Panc1 (cell line): ENCODE measurements at regions not wholly inside any gene's neighbourhood (a gene's known extent, or its start where the extent isn't known, plus 50 kb on each side); places are given as distances from the start of the nearest gene placed in this dataset.

Experiments
- ATAC-seq: fragments of 200-7000 bp; cut with Tn5 transposase; 2 replicates; pipeline ENCODE4 v1.9.1; 2020; ENCODE audit warnings: mild to moderate bottlenecking, moderate library complexity
- BruUV-seq: library from RNA; stranded (reverse); fragments of 400-500 nt; replicated peaks from 2 replicates; lab custom pipeline; 2021; lab: Mats Ljungman, UMichigan
- CTCF ChIA-PET: fragments of 300-600 bp; sonication (Branson Sonifier 250); formaldehyde crosslinking; loops from one replicate; lab custom pipeline; 2022; ENCODE audit warnings: antibody characterized with exemption; lab: Charles Lee
- POLR2A ChIA-PET: fragments of 300-600 bp; sonication (Branson Sonifier 250); formaldehyde crosslinking; loops from one replicate; lab custom pipeline; 2022; ENCODE audit warnings: antibody characterized with exemption; lab: Charles Lee
- DNase-seq: peaks from one replicate; pipeline ENCODE4 v3.0.0-alpha.2; 2010; ENCODE audit warnings: low read depth, low spot score
- H3K27ac ChIP-seq: 2 replicates; pipeline ENCODE4 v1.5.1; 2011; ENCODE audit warnings: mild to moderate bottlenecking, low read length, inconsistent platforms
- H3K27me3 ChIP-seq: fragments of 200-500 bp; sonication (Bioruptor generic); 2 replicates; pipeline ENCODE4 v1.6.0; 2014; ENCODE audit warnings: low read length, inconsistent platforms; ENCODE audit not compliant: control insufficient read depth, insufficient read depth
- H3K36me3 ChIP-seq: fragments of 200-500 bp; sonication (Bioruptor generic); 2 replicates; pipeline ENCODE4 v1.5.1; 2014; ENCODE audit warnings: inconsistent platforms, mild to moderate bottlenecking, low read length, moderate library complexity; ENCODE audit not compliant: control insufficient read depth, insufficient read depth
- H3K4me1 ChIP-seq: 2 replicates; pipeline ENCODE4 v1.5.1; 2011; ENCODE audit warnings: inconsistent platforms, mild to moderate bottlenecking, low read length, moderate library complexity; ENCODE audit not compliant: control insufficient read depth, insufficient read depth
- H3K4me3 ChIP-seq, 2 experiments: 2 replicates each; pipeline ENCODE4 v1.5.1; 2011 to 2012; ENCODE audit warnings: low read depth in 2 of 2, low read length in 2 of 2, mild to moderate bottlenecking in 2 of 2, inconsistent platforms in 1 of 2, moderate library complexity in 1 of 2
- H3K9me3 ChIP-seq: fragments of 200-500 bp; sonication (Bioruptor generic); 2 replicates; pipeline ENCODE4 v1.5.1; 2014; ENCODE audit warnings: low read depth, mild to moderate bottlenecking, inconsistent platforms, low read length, moderate library complexity; ENCODE audit not compliant: control insufficient read depth, insufficient read depth
- POLR2AphosphoS5 ChIP-seq: IDR thresholded peaks from 2 replicates; pipeline ENCODE4 v1.6.1; 2012; ENCODE audit warnings: mild to moderate bottlenecking, low read depth, low read length, moderate library complexity
- SIN3A ChIP-seq: IDR thresholded peaks from 2 replicates; pipeline ENCODE4 v1.6.1; 2012; ENCODE audit warnings: low read depth, mild to moderate bottlenecking, low read length, moderate library complexity, borderline replicate concordance; ENCODE audit not compliant: insufficient read depth
- TCF7L2 ChIP-seq: IDR thresholded peaks from 2 replicates; pipeline ENCODE4 v1.6.1; 2011; ENCODE audit warnings: mild to moderate bottlenecking, low read depth, low read length, inconsistent platforms
- in situ Hi-C: cut with HindIII; loops from 2 replicates; pipeline ENCODE4 v1.10.0; 2016; ENCODE audit warnings: low sequenced_read_pairs, low pct_unique_long_range_greater_than_20kb
- intact Hi-C: fragments of 100-400 bp; cut with micrococcal nuclease; formaldehyde crosslinking; loops from one replicate; pipeline ENCODE4 v1.10.0; 2022; ENCODE audit not compliant: unreplicated experiment
- TF ChIP-seq, protein P1 (sequence below), 2 experiments: IDR thresholded peaks; 2 replicates each; pipeline ENCODE4 v1.6.1; 2011 to 2012; ENCODE audit warnings: low read depth in 2 of 2, control low read depth in 1 of 2, low read length in 1 of 2, mild to moderate bottlenecking in 1 of 2, moderate library complexity in 1 of 2; ENCODE audit not compliant: insufficient read depth in 1 of 2
- TF ChIP-seq, protein P2 (sequence below): fragments of 450-650 bp; IDR thresholded peaks from 2 replicates; pipeline ENCODE4 v1.5.1; 2017; ENCODE audit warnings: mild to moderate bottlenecking

DNA sequence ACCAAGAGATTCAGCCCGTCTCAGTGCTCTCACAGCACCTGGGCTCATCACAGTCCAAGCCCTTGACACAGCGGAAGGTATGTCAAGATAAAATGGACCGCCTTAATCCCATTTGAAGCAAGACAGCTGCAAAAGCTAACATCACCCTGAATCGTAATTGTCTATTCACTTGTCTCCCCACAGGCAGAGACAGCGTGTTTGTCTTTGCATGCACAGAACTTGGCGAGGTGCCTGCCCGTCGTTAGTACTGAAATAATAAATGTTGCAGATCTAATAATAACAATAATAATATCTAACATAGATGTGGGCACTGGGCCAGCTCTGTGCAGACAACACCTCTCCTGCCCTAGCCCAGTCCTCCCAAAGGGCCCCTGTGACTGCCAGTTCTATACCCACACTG lies 271.7 kb downstream of the NPHP4 start:
- no TSS peak for BruUV-seq
- Histone ChIP-seq H3K4me1 (no peaks in the 10 kb centered on the region), H3K27me3 (no peaks in the 10 kb centered on the region; the same call in 1 of the 2 replicates), H3K27ac (no peak overlapping the region), H3K36me3 (no peaks in the 10 kb centered on the region), H3K9me3 (no peaks in the 10 kb centered on the region), H3K4me3 (no peak overlapping the region)
- ATAC-seq (no peak), DNase-seq (no peak)
- ChIA-PET CTCF (no interaction called here), POLR2A (no interaction called here)
- TF ChIP-seq, protein P1, sequence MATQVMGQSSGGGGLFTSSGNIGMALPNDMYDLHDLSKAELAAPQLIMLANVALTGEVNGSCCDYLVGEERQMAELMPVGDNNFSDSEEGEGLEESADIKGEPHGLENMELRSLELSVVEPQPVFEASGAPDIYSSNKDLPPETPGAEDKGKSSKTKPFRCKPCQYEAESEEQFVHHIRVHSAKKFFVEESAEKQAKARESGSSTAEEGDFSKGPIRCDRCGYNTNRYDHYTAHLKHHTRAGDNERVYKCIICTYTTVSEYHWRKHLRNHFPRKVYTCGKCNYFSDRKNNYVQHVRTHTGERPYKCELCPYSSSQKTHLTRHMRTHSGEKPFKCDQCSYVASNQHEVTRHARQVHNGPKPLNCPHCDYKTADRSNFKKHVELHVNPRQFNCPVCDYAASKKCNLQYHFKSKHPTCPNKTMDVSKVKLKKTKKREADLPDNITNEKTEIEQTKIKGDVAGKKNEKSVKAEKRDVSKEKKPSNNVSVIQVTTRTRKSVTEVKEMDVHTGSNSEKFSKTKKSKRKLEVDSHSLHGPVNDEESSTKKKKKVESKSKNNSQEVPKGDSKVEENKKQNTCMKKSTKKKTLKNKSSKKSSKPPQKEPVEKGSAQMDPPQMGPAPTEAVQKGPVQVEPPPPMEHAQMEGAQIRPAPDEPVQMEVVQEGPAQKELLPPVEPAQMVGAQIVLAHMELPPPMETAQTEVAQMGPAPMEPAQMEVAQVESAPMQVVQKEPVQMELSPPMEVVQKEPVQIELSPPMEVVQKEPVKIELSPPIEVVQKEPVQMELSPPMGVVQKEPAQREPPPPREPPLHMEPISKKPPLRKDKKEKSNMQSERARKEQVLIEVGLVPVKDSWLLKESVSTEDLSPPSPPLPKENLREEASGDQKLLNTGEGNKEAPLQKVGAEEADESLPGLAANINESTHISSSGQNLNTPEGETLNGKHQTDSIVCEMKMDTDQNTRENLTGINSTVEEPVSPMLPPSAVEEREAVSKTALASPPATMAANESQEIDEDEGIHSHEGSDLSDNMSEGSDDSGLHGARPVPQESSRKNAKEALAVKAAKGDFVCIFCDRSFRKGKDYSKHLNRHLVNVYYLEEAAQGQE (IDR thresholded peaks at IDR 0.05; ENCODE audit: insufficient read depth in 1 of 2, low read depth in 2 of 2, low read length in 1 of 2): no peak
- TF ChIP-seq SIN3A (no peak), TCF7L2 (no peak), POLR2AphosphoS5 (no peak)
- TF ChIP-seq, protein P2, sequence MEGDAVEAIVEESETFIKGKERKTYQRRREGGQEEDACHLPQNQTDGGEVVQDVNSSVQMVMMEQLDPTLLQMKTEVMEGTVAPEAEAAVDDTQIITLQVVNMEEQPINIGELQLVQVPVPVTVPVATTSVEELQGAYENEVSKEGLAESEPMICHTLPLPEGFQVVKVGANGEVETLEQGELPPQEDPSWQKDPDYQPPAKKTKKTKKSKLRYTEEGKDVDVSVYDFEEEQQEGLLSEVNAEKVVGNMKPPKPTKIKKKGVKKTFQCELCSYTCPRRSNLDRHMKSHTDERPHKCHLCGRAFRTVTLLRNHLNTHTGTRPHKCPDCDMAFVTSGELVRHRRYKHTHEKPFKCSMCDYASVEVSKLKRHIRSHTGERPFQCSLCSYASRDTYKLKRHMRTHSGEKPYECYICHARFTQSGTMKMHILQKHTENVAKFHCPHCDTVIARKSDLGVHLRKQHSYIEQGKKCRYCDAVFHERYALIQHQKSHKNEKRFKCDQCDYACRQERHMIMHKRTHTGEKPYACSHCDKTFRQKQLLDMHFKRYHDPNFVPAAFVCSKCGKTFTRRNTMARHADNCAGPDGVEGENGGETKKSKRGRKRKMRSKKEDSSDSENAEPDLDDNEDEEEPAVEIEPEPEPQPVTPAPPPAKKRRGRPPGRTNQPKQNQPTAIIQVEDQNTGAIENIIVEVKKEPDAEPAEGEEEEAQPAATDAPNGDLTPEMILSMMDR: no peak
- intact Hi-C loops (no loop called here), in situ Hi-C loops (no loop called here)

DNA sequence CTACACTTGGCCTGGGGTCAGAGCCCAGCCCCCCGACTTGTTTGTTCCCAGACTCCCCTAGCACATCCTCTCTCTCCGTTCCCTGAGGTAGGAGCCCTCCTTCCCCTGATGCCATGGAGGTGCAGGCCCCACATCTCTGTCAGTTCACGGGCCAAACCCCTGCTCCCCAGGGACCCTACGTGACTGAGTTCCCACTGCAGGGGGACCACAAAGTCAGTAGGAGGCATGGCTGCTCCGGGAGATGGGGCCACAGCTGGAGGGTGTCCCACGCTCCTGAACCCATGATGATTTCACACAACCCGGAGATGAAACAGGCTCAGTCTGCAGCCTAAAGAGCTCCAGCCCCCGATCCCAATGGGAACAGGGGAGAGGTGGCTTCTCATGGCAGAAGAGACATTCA lies 272.2 kb downstream of the NPHP4 start:
- Histone ChIP-seq H3K27me3 (no peaks in the 10 kb centered on the region; the same call in 1 of the 2 replicates), H3K36me3 (no peaks in the 10 kb centered on the region), H3K27ac (no peak overlapping the region), H3K4me1 (no peaks in the 10 kb centered on the region), H3K4me3 (no peak overlapping the region), H3K9me3 (no peaks in the 10 kb centered on the region)
- BruUV-seq: no TSS peak
- no peak for ATAC-seq
- in situ Hi-C loops: no loop called here
- ChIA-PET CTCF (no interaction called here), POLR2A (no interaction called here)
- intact Hi-C loops: no loop called here
- TF ChIP-seq TCF7L2: no peak
- TF ChIP-seq, protein P2: no peak
- TF ChIP-seq, protein P1 (IDR thresholded peaks at IDR 0.05; ENCODE audit: insufficient read depth in 1 of 2, low read depth in 2 of 2, low read length in 1 of 2): no peak
- no peak for TF ChIP-seq POLR2AphosphoS5
- TF ChIP-seq SIN3A: no peak
- DNase-seq: no peak
